Muscle layer of colon (tissue), 2 donors: ENCODE measurements at regions not wholly inside any gene's neighbourhood (a gene's known extent, or its start where the extent isn't known, plus 50 kb on each side); places are given as distances from the start of the nearest gene placed in this dataset.

Source experiments
- H3K27ac ChIP-seq: one replicate; pipeline ENCODE4 v1.7.0; 2013; ENCODE audit warnings: low read depth, mild to moderate bottlenecking, low read length, moderate library complexity
- H3K27me3 ChIP-seq, 2 donors: one replicate each; pipeline ENCODE4 v1.7.0; 2013; ENCODE audit warnings: low read length in 2 of 2, mild to moderate bottlenecking in 2 of 2; ENCODE audit not compliant: insufficient read depth in 2 of 2, control insufficient read depth in 1 of 2
- H3K36me3 ChIP-seq: one replicate; pipeline ENCODE4 v1.7.0; 2013; ENCODE audit warnings: mild to moderate bottlenecking, low read length; ENCODE audit not compliant: insufficient read depth
- H3K4me1 ChIP-seq: one replicate; pipeline ENCODE4 v1.7.0; 2013; ENCODE audit warnings: mild to moderate bottlenecking, low read length; ENCODE audit not compliant: insufficient read depth
- H3K4me3 ChIP-seq, 2 donors: one replicate each; pipeline ENCODE4 v1.7.0; 2013; ENCODE audit warnings: low read length in 2 of 2, low read depth in 1 of 2, mild to moderate bottlenecking in 1 of 2, moderate library complexity in 1 of 2
- H3K9ac ChIP-seq: one replicate; pipeline ENCODE4 v1.7.0; 2013; ENCODE audit warnings: low read length
- H3K9me3 ChIP-seq: one replicate; pipeline ENCODE4 v1.7.0; 2013; ENCODE audit warnings: mild to moderate bottlenecking, low read length
- donor health status: abdominal sarcoma.
- donor health status: Adenocarcinoma of cecum.

GRCh38 chr12:60995256-60995825 is 1264.9 kb upstream of the USP15 start:
- H3K4me1 ChIP-seq, result no peaks in the 10 kb centered on the region
- H3K9me3 ChIP-seq, result no peaks in the 10 kb centered on the region
- H3K9ac ChIP-seq, result no peak overlapping the region
- no peaks in the 10 kb centered on the region for H3K27me3 ChIP-seq
- no peak overlapping the region for H3K27ac ChIP-seq
- no peak overlapping the region for H3K4me3 ChIP-seq
- no peaks in the 10 kb centered on the region for H3K36me3 ChIP-seq

GRCh38 chr12:60997869-60998378 is 1262.3 kb upstream of the USP15 start:
- Histone ChIP-seq H3K9me3 (no peaks in the 10 kb centered on the region), H3K36me3 (no peaks in the 10 kb centered on the region), H3K9ac (no peak overlapping the region), H3K4me1 (no peaks in the 10 kb centered on the region), H3K27ac (no peak overlapping the region), H3K4me3 (no peak overlapping the region), H3K27me3 (no peaks in the 10 kb centered on the region)

GRCh38 chr12:61009192-61009591 is 1251.0 kb upstream of the USP15 start:
- Histone ChIP-seq H3K36me3 (no peaks in the 10 kb centered on the region), H3K9me3 (no peaks in the 10 kb centered on the region), H3K4me1 (no peaks in the 10 kb centered on the region)

GRCh38 chr12:61011767-61012423 is 1248.3 kb upstream of the USP15 start:
- Histone ChIP-seq H3K4me1 (no peaks in the 10 kb centered on the region), H3K9me3 (no peaks in the 10 kb centered on the region), H3K36me3 (no peaks in the 10 kb centered on the region), H3K4me3 (no peak overlapping the region), H3K27me3 (no peaks in the 10 kb centered on the region), H3K9ac (no peak overlapping the region), H3K27ac (no peak overlapping the region)

More at GRCh38 chr12:61009192-61009591, 1251.0 kb upstream of the USP15 start:
- Histone ChIP-seq H3K4me3 (no peak overlapping the region), H3K27ac (no peak overlapping the region), H3K27me3 (no peaks in the 10 kb centered on the region), H3K9ac (no peak overlapping the region)

GRCh38 chr12:61018571-61018970 is 1241.6 kb upstream of the USP15 start:
- Histone ChIP-seq H3K4me3 (no peak overlapping the region), H3K27me3 (no peaks in the 10 kb centered on the region), H3K9me3 (no peaks in the 10 kb centered on the region), H3K4me1 (no peaks in the 10 kb centered on the region), H3K27ac (no peak overlapping the region), H3K9ac (no peak overlapping the region), H3K36me3 (no peaks in the 10 kb centered on the region)

GRCh38 chr12:61023231-61023630 is 1237.0 kb upstream of the USP15 start:
- H3K27me3 ChIP-seq, result no peaks in the 10 kb centered on the region
- H3K4me3 ChIP-seq, result no peak overlapping the region
- H3K4me1 ChIP-seq, result no peaks in the 10 kb centered on the region
- H3K9ac ChIP-seq, result no peak overlapping the region
- H3K36me3 ChIP-seq, result no peaks in the 10 kb centered on the region
- H3K27ac ChIP-seq, result no peak overlapping the region
- H3K9me3 ChIP-seq, result no peaks in the 10 kb centered on the region

- Histone ChIP-seq H3K27ac (no peak overlapping the region), H3K27me3 (no peaks in the 10 kb centered on the region), H3K4me3 (no peak overlapping the region), H3K9ac (no peak overlapping the region), H3K9me3 (no peaks in the 10 kb centered on the region), H3K4me1 (no peaks in the 10 kb centered on the region), H3K36me3 (no peaks in the 10 kb centered on the region)
Measured at GRCh38 chr12:61029516-61029915, 1230.7 kb upstream of the USP15 start.

- H3K4me1 ChIP-seq, result no peaks in the 10 kb centered on the region
- H3K9ac ChIP-seq, result no peak overlapping the region
- H3K36me3 ChIP-seq, result no peaks in the 10 kb centered on the region
- H3K27ac ChIP-seq, result no peak overlapping the region
- H3K27me3 ChIP-seq, result no peaks in the 10 kb centered on the region
- no peak overlapping the region for H3K4me3 ChIP-seq
- no peaks in the 10 kb centered on the region for H3K9me3 ChIP-seq
Measured at GRCh38 chr12:61037792-61038191, 1222.4 kb upstream of the USP15 start.

- Histone ChIP-seq H3K27ac (no peak overlapping the region), H3K27me3 (no peaks in the 10 kb centered on the region), H3K4me3 (no peak overlapping the region)
Measured at GRCh38 chr12:61043838-61044237, 1216.4 kb upstream of the USP15 start.

GRCh38 chr12:61044766-61045165 is 1215.4 kb upstream of the USP15 start:
- no peaks in the 10 kb centered on the region for H3K4me1 ChIP-seq
- H3K9ac ChIP-seq, result no peak overlapping the region
- H3K9me3 ChIP-seq, result no peaks in the 10 kb centered on the region
- no peak overlapping the region for H3K4me3 ChIP-seq
- no peak overlapping the region for H3K27ac ChIP-seq
- no peaks in the 10 kb centered on the region for H3K36me3 ChIP-seq
- no peaks in the 10 kb centered on the region for H3K27me3 ChIP-seq

More at GRCh38 chr12:61043838-61044237, 1216.4 kb upstream of the USP15 start:
- no peak overlapping the region for H3K9ac ChIP-seq
- no peaks in the 10 kb centered on the region for H3K9me3 ChIP-seq
- H3K36me3 ChIP-seq, result no peaks in the 10 kb centered on the region
- no peaks in the 10 kb centered on the region for H3K4me1 ChIP-seq

GRCh38 chr12:61070640-61071414 is 1189.4 kb upstream of the USP15 start:
- Histone ChIP-seq H3K4me3 (no peak overlapping the region), H3K4me1 (no peaks in the 10 kb centered on the region), H3K27ac (no peak overlapping the region)

More at GRCh38 chr12:61070640-61071414, 1189.4 kb upstream of the USP15 start:
- Histone ChIP-seq H3K27me3 (no peaks in the 10 kb centered on the region), H3K9ac (no peak overlapping the region), H3K36me3 (no peaks in the 10 kb centered on the region), H3K9me3 (no peaks in the 10 kb centered on the region)
